GM23338 (cell line): ENCODE measurements at regions not wholly inside any gene's neighbourhood (a gene's known extent, or its start where the extent isn't known, plus 50 kb on each side); places are given as distances from the start of the nearest gene placed in this dataset.

ENCODE experiments used
- ATAC-seq: fragments of 200-7000 bp; cut with Tn5 transposase; 3 replicates; pipeline ENCODE4 v1.9.1; 2020
- DNase-seq: peaks from one replicate; pipeline ENCODE4 v3.0.0-alpha.2; 2015; ENCODE audit warnings: low spot score
- H2AFZ ChIP-seq: fragments of 200-600 bp; sonication (generic); 2 replicates; pipeline ENCODE4 v1.8.0; 2016; ENCODE audit warnings: antibody characterized with exemption, mild to moderate bottlenecking, moderate library complexity
- H3F3A ChIP-seq: fragments of 200-600 bp; sonication (generic); replicated peaks from 2 replicates; pipeline ENCODE4 v1.8.0; 2017; ENCODE audit warnings: antibody characterized with exemption, mixed run types, low read depth
- H3K27ac ChIP-seq: fragments of 200-600 bp; sonication (generic); 2 replicates; pipeline ENCODE4 v1.6.1; 2016; ENCODE audit warnings: low read depth
- H3K27me3 ChIP-seq: fragments of 200-600 bp; sonication (generic); 2 replicates; pipeline ENCODE4 v1.8.0; 2016; ENCODE audit warnings: mild to moderate bottlenecking, mixed run types, moderate library complexity; ENCODE audit not compliant: insufficient read depth
- H3K36me3 ChIP-seq: fragments of 200-600 bp; sonication (generic); 2 replicates; pipeline ENCODE4 v1.8.0; 2016; ENCODE audit warnings: mild to moderate bottlenecking; ENCODE audit not compliant: insufficient read depth
- H3K4me1 ChIP-seq: fragments of 200-600 bp; sonication (generic); 2 replicates; pipeline ENCODE4 v1.8.0; 2016; ENCODE audit warnings: mild to moderate bottlenecking, moderate library complexity; ENCODE audit not compliant: insufficient read depth
- H3K4me2 ChIP-seq: fragments of 200-600 bp; sonication (generic); 2 replicates; pipeline ENCODE4 v1.7.1; 2017; ENCODE audit warnings: mixed run types
- H3K4me3 ChIP-seq: fragments of 200-600 bp; sonication (generic); 2 replicates; pipeline ENCODE4 v1.6.1; 2016; ENCODE audit warnings: mixed run types
- H3K79me2 ChIP-seq: fragments of 200-600 bp; sonication (generic); replicated peaks from 2 replicates; pipeline ENCODE4 v1.8.0; 2017; ENCODE audit warnings: mild to moderate bottlenecking; ENCODE audit not compliant: insufficient read depth
- H3K9me2 ChIP-seq: fragments of 200-600 bp; sonication (generic); 2 replicates; pipeline ENCODE4 v1.8.0; 2017; ENCODE audit not compliant: insufficient read depth
- H4K20me1 ChIP-seq: fragments of 200-600 bp; sonication (generic); replicated peaks from 2 replicates; pipeline ENCODE4 v1.8.0; 2017; ENCODE audit warnings: mild to moderate bottlenecking; ENCODE audit not compliant: insufficient read depth
- H3K27ac Mint-ChIP-seq: 2 replicates; pipeline ENCODE4 v1.8.0; 2020; ENCODE audit warnings: inconsistent platforms, mild to moderate bottlenecking, moderate library complexity, mixed read lengths
- H3K27me3 Mint-ChIP-seq: 3 replicates; pipeline ENCODE4 v1.8.0; 2022; ENCODE audit warnings: low read depth, mild to moderate bottlenecking, moderate library complexity, mixed read lengths, inconsistent platforms; ENCODE audit not compliant: insufficient read depth, poor library complexity
- H3K36me3 Mint-ChIP-seq: 3 replicates; pipeline ENCODE4 v1.8.0; 2021; ENCODE audit warnings: low read depth, mild to moderate bottlenecking, inconsistent platforms, moderate library complexity, mixed read lengths
- H3K4me1 Mint-ChIP-seq: 3 replicates; pipeline ENCODE4 v1.8.0; 2020; ENCODE audit warnings: mild to moderate bottlenecking, inconsistent platforms, mixed read lengths
- H3K4me3 Mint-ChIP-seq: 3 replicates; pipeline ENCODE4 v1.8.0; 2021; ENCODE audit warnings: moderate library complexity, mild to moderate bottlenecking, inconsistent platforms, mixed read lengths
- H3K9me3 Mint-ChIP-seq: 3 replicates; pipeline ENCODE4 v1.8.0; 2020; ENCODE audit warnings: moderate library complexity, mild to moderate bottlenecking, inconsistent platforms, mixed read lengths
- CREB1 ChIP-seq: fragments of 250-450 bp; sonication (Bioruptor Pico); IDR thresholded peaks from 2 replicates; pipeline ENCODE4 v1.5.0; 2020; ENCODE audit warnings: low read depth, mild to moderate bottlenecking, moderate library complexity
- CTCF ChIP-seq, 2 experiments: fragments of 200-600 bp in 1 of 2; sonication (generic) in 1 of 2; conservative IDR thresholded peaks; 2 replicates each; pipeline versions ENCODE4 v1.5.1 to v1.6.1; 2016 to 2017; ENCODE audit warnings: antibody characterized with exemption in 2 of 2, low read depth in 2 of 2, mild to moderate bottlenecking in 2 of 2, moderate library complexity in 1 of 2
- EZH2 ChIP-seq: fragments of 200-600 bp; sonication (generic); IDR thresholded peaks from one replicate; pipeline ENCODE4 v1.8.0; 2017; ENCODE audit warnings: antibody characterized with exemption, mild to moderate bottlenecking, low read depth; ENCODE audit not compliant: unreplicated experiment
- EZH2phosphoT487 ChIP-seq: fragments of 200-600 bp; sonication (generic); IDR thresholded peaks from one replicate; pipeline ENCODE4 v1.8.1; 2018; ENCODE audit warnings: antibody characterized with exemption; ENCODE audit not compliant: unreplicated experiment
- JUNB ChIP-seq: IDR thresholded peaks from one replicate; pipeline ENCODE4 v1.6.1; 2016; ENCODE audit warnings: antibody characterized with exemption; ENCODE audit not compliant: unreplicated experiment
- NANOG ChIP-seq: IDR thresholded peaks from 2 replicates; pipeline ENCODE4 v1.6.1; 2016; ENCODE audit warnings: antibody characterized with exemption, borderline replicate concordance
- POLR2AphosphoS5 ChIP-seq: IDR thresholded peaks from 2 replicates; pipeline ENCODE4 v1.6.1; 2016; ENCODE audit warnings: antibody characterized with exemption, low read depth
- REST ChIP-seq: IDR thresholded peaks from one replicate; pipeline ENCODE4 v1.6.1; 2018; ENCODE audit warnings: antibody characterized with exemption; ENCODE audit not compliant: unreplicated experiment
- STAT1 ChIP-seq: IDR thresholded peaks from one replicate; pipeline ENCODE4 v1.6.1; 2016; ENCODE audit warnings: antibody characterized with exemption; ENCODE audit not compliant: unreplicated experiment
- ZNF114 ChIP-seq: fragments of 250-450 bp; sonication (Bioruptor Pico); IDR thresholded peaks from 2 replicates; pipeline ENCODE4 v1.5.0; 2020; ENCODE audit warnings: mild to moderate bottlenecking, moderate library complexity
- ZNF331 ChIP-seq: fragments of 250-450 bp; sonication (Bioruptor Pico); IDR thresholded peaks from 2 replicates; pipeline ENCODE4 v1.5.0; 2020; ENCODE audit warnings: low read depth, mild to moderate bottlenecking, moderate library complexity

- TF ChIP-seq REST (no peak), ZNF114 (no peak), CTCF (conservative IDR thresholded peaks at IDR 0.05; ENCODE audit: low read depth in 2 of 2) (no peak), EZH2phosphoT487 (no peak), CREB1 (CRISPR knock-in tag) (no peak), EZH2 (no peak)
Measured at GRCh38 chr2:142536966-142537365, 340.5 kb upstream of the KYNU start (continued).

- ATAC-seq (no peak), DNase-seq (peak; percentile 22)
- 0 out of 3 replicates have a peak, but pooled peaks cover 5% of the 10 kb centered on the region for H3K9me3 Mint-ChIP-seq
- Histone ChIP-seq H3K27ac (no peak overlapping the region), H3K4me1 (no peaks in the 10 kb centered on the region), H3K4me2 (no peak overlapping the region), H3K36me3 (no peaks in the 10 kb centered on the region), H3K27me3 (no peaks in the 10 kb centered on the region), H3K79me2 (no peaks in the 10 kb centered on the region), H3K9me2 (no peaks in the 10 kb centered on the region; the same call in 1 of the 2 replicates), H3F3A (no peaks in the 10 kb centered on the region), H3K4me3 (no peak overlapping the region), H4K20me1 (no peaks in the 10 kb centered on the region), H2AFZ (no peak overlapping the region)
- H3K4me1 Mint-ChIP-seq: peaks cover 3% of the 10 kb centered on the region; the same call in 2 of the 3 replicates
- no peaks in the 10 kb centered on the region for H3K36me3 Mint-ChIP-seq
- H3K27ac Mint-ChIP-seq: no peak overlapping the region
- H3K27me3 Mint-ChIP-seq: no peaks in the 10 kb centered on the region
- H3K4me3 Mint-ChIP-seq: no peak overlapping the region
- no peak for TF ChIP-seq NANOG
- no peak for TF ChIP-seq CREB1 (CRISPR knock-in tag)
- no peak for TF ChIP-seq POLR2AphosphoS5
- TF ChIP-seq REST: no peak
- TF ChIP-seq JUNB: no peak
- TF ChIP-seq STAT1: no peak
- no peak for TF ChIP-seq CTCF (conservative IDR thresholded peaks at IDR 0.05; ENCODE audit: low read depth in 2 of 2)
- TF ChIP-seq EZH2: no peak
- TF ChIP-seq ZNF331 (CRISPR knock-in tag): no peak
- no peak for TF ChIP-seq ZNF114
- no peak for TF ChIP-seq EZH2phosphoT487
Measured at GRCh38 chr2:142536492-142536891, 341.0 kb upstream of the KYNU start.
